ENCODE measurements at regions not wholly inside any gene's neighbourhood (a gene's known extent, or its start where the extent isn't known, plus 50 kb on each side); places are given as distances from the start of the nearest gene placed in this dataset.

GRCh38 chr5:125376059-125376641 lies 629.7 kb upstream of the ZNF608 start:
- no peak for DNase-seq

DNA sequence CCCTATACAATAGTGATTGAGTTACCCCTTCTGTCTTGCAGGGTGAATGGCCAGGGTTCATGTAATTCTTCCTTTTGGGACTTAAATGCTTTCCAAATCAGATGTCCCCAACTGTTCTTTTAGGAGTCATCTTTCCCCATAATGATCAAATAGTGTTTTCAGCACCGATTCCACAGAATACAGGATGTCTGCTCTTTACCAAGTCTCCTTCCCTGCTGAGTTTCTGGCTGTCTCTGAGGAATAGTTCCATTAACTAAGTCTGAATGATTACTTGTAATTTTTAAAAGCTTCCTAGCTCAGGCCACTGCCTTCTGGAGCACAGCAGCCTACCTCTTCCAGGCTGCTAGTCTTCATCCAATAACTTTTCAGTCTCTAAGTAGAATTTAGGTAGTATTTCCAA lies 630.7 kb upstream of the ZNF608 start:
- DNase-seq, result no peak

GRCh38 chr5:125381290-125381689 lies 634.9 kb upstream of the ZNF608 start:
- DNase-seq, result no peak

DNA sequence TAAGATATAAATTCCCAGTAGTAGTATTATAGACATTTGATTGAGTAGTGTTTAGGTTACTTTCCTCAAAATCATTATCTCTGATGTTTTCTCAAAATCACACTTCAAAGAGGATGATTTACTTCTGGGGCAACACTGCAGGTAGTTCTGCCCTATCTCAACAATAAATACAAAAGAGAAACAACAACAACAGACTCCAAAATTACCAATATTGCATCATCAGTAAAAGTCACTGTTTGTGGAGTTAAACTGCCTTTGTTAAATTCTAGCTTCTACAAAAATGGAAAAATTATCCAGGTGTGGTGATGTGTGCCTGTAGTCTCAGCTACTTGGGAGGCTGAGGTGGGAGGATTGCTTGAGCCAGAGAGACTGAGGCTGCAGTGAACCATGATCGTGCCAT lies 637.6 kb upstream of the ZNF608 start:
- no peak for DNase-seq

DNA sequence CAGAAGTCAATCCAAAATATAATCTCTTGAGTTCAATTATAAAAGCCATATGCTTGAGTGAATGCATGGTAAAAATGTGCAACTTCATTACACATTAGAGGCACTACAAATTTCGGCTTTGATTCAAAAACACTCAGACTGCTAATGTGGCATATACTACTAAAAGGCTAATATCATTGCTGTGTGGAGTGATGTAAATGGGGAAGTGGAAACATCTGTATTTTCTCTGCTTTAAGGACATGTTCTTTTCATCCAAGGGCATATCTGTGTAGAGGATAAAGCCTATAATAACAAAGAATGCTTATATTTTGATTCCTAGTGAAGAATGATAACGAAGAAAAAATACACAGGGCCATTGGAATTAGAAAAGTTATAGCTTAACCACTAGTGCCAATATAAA lies 643.9 kb upstream of the ZNF608 start:
- DNase-seq, result no peak

DNA sequence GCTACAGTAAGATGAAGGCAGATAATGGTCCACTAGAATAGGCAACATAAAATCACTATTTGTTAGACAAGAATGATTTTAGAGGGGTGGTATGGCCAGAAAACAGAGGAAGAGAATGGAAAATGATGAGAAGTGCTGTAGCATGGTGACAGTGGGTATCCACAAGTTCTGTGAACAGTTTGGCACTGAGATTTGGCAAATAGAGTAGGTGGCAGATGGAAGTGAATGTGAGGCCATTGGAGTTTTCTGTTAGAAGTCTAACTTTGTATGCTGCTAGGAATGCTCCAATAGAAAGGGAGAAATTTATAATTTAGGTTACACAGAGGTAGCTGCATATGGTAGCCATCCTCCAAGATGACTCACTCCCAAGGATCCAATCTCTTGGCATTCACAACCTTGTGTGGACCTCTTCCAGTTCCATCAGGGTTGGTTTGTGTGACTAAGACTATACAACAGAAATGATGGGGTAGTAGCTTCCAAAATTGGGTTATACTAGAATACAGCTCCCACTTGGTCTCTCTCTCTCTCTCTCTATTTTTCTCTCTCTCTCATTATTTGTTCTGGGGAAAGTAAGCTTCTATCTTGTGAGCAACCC lies 646.9 kb upstream of the ZNF608 start:
- DNase-seq, result no peak

- DNase-seq, result no peak
Measured at GRCh38 chr5:125394661-125395280, 648.3 kb upstream of the ZNF608 start.

DNA sequence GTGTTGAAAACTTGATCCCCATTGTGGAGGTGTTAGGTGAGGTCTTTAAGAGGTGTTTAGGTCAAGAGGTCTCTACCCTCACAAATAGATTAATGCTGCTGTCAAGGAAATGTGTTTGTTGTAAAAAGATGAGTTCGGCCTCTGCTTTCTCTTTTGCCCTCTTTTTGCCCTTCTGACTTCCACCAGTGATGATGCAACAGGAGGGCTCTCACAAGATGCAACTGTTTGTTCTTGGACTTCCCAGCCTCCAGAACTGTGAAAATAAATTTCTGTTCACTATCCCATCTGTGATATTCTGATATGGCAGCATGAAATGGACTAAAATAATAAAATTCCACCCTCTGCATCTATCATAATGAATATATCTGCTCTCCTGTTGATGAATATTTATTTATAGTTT lies 650.0 kb upstream of the ZNF608 start:
- no peak for DNase-seq

- no peak for DNase-seq
Measured at GRCh38 chr5:125398466-125398865, 652.0 kb upstream of the ZNF608 start.

DNA sequence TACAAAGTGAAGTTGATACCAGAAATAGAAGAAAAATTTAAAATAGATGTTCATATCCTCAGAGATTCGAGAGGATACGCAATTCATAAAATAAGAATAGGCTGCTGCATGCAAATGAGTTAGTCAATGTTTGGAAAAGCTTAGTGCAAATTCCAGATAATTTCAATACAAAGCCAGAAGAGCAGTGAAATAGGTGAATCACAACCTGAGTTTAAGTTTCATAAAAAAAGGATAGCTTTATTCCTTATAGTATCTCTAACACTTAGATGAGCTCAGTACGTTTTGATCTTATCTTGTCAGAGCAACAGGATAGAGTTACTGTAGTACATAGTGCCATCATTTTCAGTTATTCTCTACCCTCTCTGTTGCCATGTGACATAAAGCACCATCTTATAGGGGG lies 653.4 kb upstream of the ZNF608 start:
- no peak for DNase-seq

DNA sequence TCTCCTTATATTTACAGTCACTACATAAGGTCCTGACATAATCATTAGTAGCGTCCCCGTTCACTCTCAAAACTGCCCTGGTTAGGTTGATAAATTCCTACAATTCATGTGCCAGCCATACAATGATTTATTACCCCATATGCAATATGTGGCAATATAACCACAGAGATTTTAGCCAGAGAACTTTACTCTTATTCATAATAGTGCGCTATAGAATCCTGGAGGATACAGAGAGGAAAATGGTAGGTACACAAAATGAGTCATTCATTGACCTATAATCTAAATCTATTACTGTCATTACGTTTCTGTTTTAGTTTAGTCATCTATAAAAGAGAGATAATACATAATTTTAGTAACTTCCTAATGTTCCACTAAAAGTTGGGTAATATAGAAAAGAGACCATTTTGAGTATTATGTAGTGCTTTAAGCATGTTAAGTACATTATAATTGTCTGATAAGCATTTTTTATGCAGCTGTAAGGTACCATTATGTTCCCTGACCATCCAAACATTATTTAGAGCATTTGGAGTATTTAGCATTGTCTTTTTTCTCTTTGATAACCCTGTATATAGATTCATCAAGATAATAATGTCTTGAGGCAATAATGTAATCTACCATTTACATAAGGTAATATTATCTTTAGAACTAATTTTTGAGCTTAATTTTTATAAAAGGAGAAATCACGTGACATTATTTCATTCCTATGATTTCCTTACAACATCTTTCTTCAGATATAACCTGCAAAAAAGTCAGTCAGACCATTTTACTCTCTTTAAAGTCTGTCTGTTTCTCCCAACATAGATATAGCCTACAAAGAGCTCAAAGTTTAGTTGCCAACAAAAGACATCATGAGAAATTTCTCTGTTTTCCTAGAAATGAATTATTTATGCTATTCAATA lies 655.5 kb upstream of the ZNF608 start:
- no peak for DNase-seq

DNA sequence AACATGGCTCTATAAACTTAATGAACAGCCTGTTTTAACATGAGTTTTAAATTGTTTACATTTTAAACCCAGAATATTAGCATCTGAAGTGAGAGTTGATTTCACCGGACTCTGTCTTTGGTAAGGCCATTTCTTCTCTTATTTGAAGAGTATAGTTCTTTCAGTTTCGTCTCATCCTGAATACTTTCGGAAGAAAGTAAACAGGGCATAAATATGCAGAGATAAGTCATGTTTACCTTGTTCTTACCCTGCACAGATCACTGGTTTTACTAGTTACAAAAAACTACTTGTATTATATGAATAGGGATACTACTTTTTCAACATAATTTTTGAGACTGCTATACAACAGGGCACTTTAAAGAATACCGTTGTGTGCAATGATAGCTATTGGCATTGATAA lies 656.3 kb upstream of the ZNF608 start:
- no peak for DNase-seq

DNA sequence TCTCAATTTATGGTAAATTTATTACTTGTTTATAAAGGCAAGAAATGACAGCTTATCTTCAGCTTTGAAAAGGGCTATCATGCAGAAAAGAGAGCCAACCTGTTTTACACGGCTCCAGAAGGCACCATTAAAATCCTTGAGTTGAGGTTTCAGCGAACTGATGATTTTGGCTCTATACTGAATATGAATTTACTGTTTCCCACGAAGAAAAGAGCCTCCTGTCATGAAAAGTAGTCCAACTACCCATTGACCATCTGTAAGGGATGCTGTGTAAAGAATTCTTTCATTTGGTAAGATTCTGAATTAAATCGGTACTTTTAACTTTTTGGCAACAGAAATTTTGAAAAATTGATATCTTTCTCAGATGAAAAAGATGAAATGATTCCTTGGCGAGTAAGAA lies 657.6 kb upstream of the ZNF608 start:
- DNase-seq, result no peak

DNA sequence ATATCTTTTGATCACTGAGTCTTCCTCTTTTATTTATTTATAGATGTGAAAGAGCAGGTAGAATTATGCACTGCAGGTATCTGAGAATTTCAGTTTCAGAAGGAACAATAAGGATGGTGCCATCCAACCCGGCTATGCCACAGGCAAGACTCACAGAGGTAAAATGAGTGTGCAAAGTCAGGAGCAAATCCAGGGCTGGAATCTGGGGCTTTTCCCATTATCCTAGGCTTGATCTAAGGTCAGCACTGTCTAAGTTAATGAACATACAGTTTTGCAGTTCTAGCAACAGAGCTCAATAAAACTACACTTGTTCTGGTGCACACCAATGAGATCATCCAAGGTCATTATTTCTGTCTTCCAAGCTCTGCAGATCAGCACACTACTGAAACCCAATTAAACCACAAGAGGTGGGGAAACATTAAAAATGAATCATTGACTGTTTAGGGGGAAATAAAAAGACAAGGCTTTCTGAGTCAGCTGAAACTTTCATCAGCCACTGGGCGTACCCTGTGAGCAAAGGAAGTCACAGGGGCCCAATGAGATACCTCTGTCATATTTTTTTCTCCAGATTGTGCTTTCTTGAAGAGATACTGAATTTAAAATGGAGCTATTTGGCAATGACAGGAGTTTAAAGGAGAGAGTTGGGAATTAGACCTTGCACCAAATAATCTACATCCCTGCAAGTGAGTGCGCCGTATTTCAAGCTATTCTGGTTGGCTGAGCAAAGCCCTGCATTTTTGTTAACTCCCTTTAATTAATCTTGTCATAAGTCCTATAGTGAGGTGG lies 662.2 kb upstream of the ZNF608 start:
- DNase-seq, result no peak

- peak; percentile 24 to 26 for DNase-seq
Measured at GRCh38 chr5:125409234-125409860, 662.9 kb upstream of the ZNF608 start.

DNA sequence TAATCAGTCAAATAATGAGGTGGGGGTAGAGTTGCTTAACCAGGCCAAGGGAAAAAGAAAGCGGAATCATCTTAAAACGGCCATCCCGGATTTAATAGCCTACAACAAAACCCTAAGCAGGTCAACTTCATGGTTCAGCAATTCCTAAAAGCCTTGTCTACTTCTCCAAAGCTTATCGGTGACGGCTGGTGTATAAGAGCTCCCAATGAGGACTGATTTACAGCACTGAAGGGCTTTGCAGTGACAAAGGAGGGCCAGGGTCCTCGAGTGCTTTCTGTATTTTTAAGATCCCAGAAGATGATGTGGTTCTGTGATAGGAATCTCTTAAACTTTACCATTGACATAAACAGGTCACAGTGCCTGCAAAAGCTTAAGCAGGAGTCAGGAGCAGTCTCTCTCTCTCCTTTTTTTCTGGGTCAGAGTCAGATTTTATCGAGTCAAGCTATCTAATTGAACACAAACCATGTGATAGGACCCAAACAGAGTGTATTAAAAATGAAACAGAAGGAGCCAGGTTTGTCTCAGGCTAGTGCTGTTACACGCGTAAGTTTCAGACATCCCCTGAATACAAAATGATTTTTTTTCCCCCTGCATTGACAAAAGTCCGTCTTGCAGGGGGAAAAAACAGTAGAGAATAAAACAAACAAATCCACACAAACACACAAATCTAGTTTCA lies 663.6 kb upstream of the ZNF608 start:
- peak in 1 of 2 donors; percentile 32 for DNase-seq

GRCh38 chr5:125410537-125411070 lies 664.2 kb upstream of the ZNF608 start:
- peak in 1 of 2 donors; percentile 22 for DNase-seq

GRCh38 chr5:125411071-125411743 lies 664.8 kb upstream of the ZNF608 start:
- peak; percentile 47 to 55 for DNase-seq

DNA sequence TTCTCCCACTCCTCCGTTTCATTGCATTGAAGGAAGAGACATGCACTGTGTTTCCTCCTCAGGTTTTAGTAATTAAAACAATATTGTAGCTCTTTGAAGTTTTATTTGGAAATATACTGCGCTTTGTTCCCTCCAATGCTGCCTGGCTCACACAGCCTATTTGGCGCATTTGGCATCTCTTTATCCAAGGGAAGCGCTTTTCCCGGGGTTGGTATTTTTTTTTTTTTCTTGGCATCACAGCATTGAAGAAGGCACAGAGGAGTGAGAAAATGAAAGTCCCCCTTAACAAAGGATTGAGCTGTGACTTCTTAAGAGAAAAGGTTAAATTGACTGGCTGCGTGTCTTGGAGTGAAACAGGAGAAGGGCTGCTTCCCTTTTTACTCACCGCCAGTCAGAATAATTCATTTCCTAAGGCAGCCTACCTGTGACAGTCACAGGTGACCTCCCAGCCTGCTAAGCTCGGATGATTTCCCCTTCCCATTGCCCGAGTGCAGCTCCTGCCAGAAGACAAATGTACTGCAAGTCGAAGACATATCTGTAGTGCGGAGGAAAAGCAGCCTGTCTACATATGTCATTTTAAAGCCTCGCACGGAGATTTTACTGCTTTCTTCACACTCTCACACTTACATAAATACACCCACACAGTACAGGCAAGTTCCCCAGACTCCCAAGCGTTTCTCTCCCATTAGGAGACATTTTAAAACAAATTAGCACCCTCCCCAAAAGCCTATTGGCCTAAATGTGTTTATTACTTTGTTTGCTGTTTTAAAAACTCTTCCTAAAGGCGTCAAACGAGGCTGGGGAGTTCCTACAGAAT lies 665.5 kb upstream of the ZNF608 start:
- DNase-seq, result peak; percentile 24

Data from right lung (tissue), 2 donors.